ENCODE measurements at regions not wholly inside any gene's neighbourhood (a gene's known extent, or its start where the extent isn't known, plus 50 kb on each side); places are given as distances from the start of the nearest gene placed in this dataset.
"Not testable (repeated sequence)": the region's sequence is repeated elsewhere in the genome, so short reads cannot be mapped to it uniquely, and the experiment has no call there.

DNA sequence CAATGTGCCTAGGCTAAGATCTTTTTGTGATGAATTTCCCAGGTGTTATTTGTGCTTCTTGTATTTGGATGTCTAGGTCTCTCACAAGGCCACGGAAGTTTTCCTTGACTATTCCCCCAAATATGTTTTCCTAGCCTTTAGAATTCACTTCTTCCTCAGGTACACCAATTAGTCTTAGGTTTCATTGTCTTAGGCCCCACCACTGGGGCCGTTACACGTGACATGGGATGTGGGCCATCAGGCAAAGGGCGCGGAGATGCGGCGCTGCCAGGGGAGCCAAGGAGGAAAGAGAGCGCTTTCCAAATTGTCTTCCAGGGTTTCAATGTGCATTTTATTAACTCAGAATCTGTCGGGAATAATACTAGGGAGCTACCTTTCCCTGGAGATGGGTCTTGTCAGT is 1653.3 kb downstream of the SPATA31A7 start:
- DNase-seq (ENCODE audit: low spot score, unreplicated experiment); H3K9me3 Mint-ChIP-seq (ENCODE audit: low read depth); H3K4me1 Mint-ChIP-seq (ENCODE audit: low read depth); H3K4me3 Mint-ChIP-seq (ENCODE audit: low read depth); H3K36me3 Mint-ChIP-seq (ENCODE audit: insufficient read depth); H3K27ac Mint-ChIP-seq: not testable (repeated sequence)
- peaks cover 37% of the 10 kb centered on the region for H3K27me3 Mint-ChIP-seq

GRCh38 chr9:62843706-62844290 is 1654.0 kb downstream of the SPATA31A7 start:
- DNase-seq (ENCODE audit: low spot score, unreplicated experiment); H3K9me3 Mint-ChIP-seq (ENCODE audit: low read depth); H3K4me3 Mint-ChIP-seq (ENCODE audit: low read depth); H3K36me3 Mint-ChIP-seq (ENCODE audit: insufficient read depth); H3K4me1 Mint-ChIP-seq (ENCODE audit: low read depth); H3K27ac Mint-ChIP-seq: not testable (repeated sequence)
- peaks cover 34% of the 10 kb centered on the region for H3K27me3 Mint-ChIP-seq

- peaks cover 39% of the 10 kb centered on the region for H3K27me3 Mint-ChIP-seq
- not testable (repeated sequence) for DNase-seq (ENCODE audit: low spot score, unreplicated experiment); H3K36me3 Mint-ChIP-seq (ENCODE audit: insufficient read depth); H3K9me3 Mint-ChIP-seq (ENCODE audit: low read depth); H3K4me1 Mint-ChIP-seq (ENCODE audit: low read depth); H3K27ac Mint-ChIP-seq; H3K4me3 Mint-ChIP-seq (ENCODE audit: low read depth)
Measured at GRCh38 chr9:62844681-62845185, 1654.9 kb downstream of the SPATA31A7 start.

DNA sequence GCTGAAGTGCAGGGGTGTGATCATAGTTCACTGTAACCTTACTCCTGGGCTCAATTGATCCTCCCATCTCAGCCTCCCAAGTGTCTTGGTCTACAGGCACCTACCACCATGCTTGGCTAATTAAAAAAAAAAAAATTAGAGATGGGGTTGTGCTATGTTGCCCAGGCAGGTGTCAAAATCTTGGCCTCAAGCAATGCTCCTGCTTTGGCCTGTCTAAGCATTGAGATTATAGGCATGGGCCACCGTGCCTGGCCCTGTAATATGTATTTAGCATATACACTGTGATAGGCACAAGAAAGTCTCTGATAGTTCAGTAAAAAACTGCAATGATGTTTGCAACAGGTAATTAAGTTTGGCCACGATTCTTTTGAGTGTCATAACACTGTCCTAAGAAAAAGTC is 1658.4 kb downstream of the SPATA31A7 start:
- DNase-seq (ENCODE audit: low spot score, unreplicated experiment); H3K4me3 Mint-ChIP-seq (ENCODE audit: low read depth); H3K36me3 Mint-ChIP-seq (ENCODE audit: insufficient read depth); H3K4me1 Mint-ChIP-seq (ENCODE audit: low read depth); H3K27ac Mint-ChIP-seq; H3K9me3 Mint-ChIP-seq (ENCODE audit: low read depth): not testable (repeated sequence)
- H3K27me3 Mint-ChIP-seq = peaks cover 45% of the 10 kb centered on the region

GRCh38 chr9:62849991-62850390 is 1660.2 kb downstream of the SPATA31A7 start:
- H3K9me3 Mint-ChIP-seq (ENCODE audit: low read depth); H3K27ac Mint-ChIP-seq; H3K4me1 Mint-ChIP-seq (ENCODE audit: low read depth); H3K4me3 Mint-ChIP-seq (ENCODE audit: low read depth); DNase-seq (ENCODE audit: low spot score, unreplicated experiment); H3K36me3 Mint-ChIP-seq (ENCODE audit: insufficient read depth): not testable (repeated sequence)
- peaks cover 43% of the 10 kb centered on the region for H3K27me3 Mint-ChIP-seq

DNA sequence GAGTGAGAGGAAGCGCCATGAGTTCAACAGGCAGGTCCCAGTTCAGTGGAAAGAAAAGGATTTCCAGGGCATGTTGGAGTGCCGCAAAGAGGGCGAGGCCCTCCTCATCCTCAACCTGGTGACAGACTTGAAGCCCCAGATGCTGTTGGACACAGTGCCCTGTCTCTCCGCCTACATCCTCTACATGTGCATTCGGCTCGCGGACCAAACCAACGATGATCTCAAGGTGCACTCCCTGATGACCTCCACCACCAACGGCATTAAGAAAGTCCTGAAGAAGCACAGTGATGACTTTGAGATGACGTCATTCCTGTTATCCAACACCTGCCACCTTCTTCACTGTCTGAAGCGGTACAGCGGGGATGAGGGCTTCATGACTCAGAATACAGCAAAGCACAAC is 1667.4 kb downstream of the SPATA31A7 start:
- H3K4me1 Mint-ChIP-seq (ENCODE audit: low read depth); DNase-seq (ENCODE audit: low spot score, unreplicated experiment); H3K9me3 Mint-ChIP-seq (ENCODE audit: low read depth); H3K27ac Mint-ChIP-seq; H3K36me3 Mint-ChIP-seq (ENCODE audit: insufficient read depth); H3K4me3 Mint-ChIP-seq (ENCODE audit: low read depth): not testable (repeated sequence)
- peaks cover 53% of the 10 kb centered on the region for H3K27me3 Mint-ChIP-seq

- not testable (repeated sequence) for DNase-seq (ENCODE audit: low spot score, unreplicated experiment); H3K27ac Mint-ChIP-seq; H3K4me3 Mint-ChIP-seq (ENCODE audit: low read depth); H3K36me3 Mint-ChIP-seq (ENCODE audit: insufficient read depth); H3K4me1 Mint-ChIP-seq (ENCODE audit: low read depth); H3K9me3 Mint-ChIP-seq (ENCODE audit: low read depth)
- peaks cover 57% of the 10 kb centered on the region for H3K27me3 Mint-ChIP-seq
Measured at GRCh38 chr9:62858240-62858639, 1668.4 kb downstream of the SPATA31A7 start.

DNA sequence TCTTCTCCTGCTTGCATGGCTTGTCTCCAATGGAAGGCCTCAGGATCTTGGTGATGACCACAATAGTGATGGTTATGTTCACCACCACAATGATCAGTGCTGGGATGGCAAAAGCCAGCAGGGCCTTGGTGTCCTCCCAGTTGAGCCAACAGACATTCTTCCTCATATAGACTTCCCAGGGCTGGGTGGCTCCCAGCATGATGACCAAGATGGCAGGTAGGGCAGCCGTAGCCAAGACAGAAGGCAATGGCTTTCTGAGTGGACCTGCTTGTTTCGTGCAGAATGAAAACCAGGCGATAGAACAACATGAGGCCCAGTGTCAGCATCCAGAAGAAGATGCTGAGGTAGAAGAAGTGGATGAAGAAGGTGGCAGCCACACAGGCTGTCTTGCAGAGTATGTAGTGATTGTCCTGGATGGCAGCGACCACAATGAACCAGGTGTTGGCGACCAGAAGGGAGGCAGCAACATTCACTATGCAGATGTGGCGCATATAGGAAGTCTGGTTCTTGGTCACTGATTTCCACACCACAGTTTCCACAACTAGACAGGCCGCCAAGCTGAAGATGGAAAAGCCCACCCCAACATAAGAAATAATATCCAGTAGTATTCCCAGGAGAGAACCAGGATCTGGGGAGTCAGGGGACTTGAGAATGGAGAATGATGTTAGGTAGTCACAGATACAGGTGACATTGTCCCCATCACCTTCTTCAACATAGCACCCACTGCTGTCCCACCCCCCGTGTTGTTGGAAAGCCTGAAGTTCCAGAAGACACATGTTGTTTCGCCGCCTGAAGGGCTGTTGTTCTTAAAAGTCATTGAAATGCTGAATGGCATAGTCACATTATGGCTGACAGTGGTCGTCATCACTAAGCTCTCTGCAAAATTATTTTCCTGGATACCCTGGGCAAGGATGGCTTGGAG is 1671.4 kb downstream of the SPATA31A7 start:
- peaks cover 75% of the 10 kb centered on the region for H3K27me3 Mint-ChIP-seq
- not testable (repeated sequence) for H3K4me3 Mint-ChIP-seq (ENCODE audit: low read depth); H3K9me3 Mint-ChIP-seq (ENCODE audit: low read depth); DNase-seq (ENCODE audit: low spot score, unreplicated experiment); H3K36me3 Mint-ChIP-seq (ENCODE audit: insufficient read depth); H3K4me1 Mint-ChIP-seq (ENCODE audit: low read depth); H3K27ac Mint-ChIP-seq

DNA sequence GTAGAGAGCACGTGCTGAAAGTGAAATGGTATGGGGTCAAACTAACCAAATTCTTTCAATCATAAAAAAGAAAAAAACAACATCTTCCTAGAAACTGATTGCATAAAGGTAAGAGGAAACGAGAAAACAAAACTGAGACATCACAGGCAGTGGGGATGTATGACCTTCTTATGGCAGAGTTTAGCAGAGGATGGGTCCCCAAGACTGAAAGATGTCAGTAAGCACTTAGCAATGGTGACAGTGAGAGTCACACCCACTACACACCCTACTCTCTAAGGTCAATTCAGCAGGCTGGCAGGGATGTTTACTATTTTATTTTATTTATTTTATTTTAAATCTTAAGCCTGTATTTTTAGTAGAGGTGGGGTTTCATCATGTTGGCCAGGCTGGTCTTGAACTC is 1672.3 kb downstream of the SPATA31A7 start:
- H3K4me1 Mint-ChIP-seq (ENCODE audit: low read depth); H3K9me3 Mint-ChIP-seq (ENCODE audit: low read depth); H3K36me3 Mint-ChIP-seq (ENCODE audit: insufficient read depth); H3K27ac Mint-ChIP-seq; DNase-seq (ENCODE audit: low spot score, unreplicated experiment); H3K4me3 Mint-ChIP-seq (ENCODE audit: low read depth): not testable (repeated sequence)
- H3K27me3 Mint-ChIP-seq = peaks cover 79% of the 10 kb centered on the region

- DNase-seq (ENCODE audit: low spot score, unreplicated experiment); H3K4me3 Mint-ChIP-seq (ENCODE audit: low read depth); H3K27ac Mint-ChIP-seq; H3K36me3 Mint-ChIP-seq (ENCODE audit: insufficient read depth); H3K4me1 Mint-ChIP-seq (ENCODE audit: low read depth); H3K9me3 Mint-ChIP-seq (ENCODE audit: low read depth): not testable (repeated sequence)
- peaks cover 83% of the 10 kb centered on the region for H3K27me3 Mint-ChIP-seq
Measured at GRCh38 chr9:62863319-62863718, 1673.5 kb downstream of the SPATA31A7 start.

DNA sequence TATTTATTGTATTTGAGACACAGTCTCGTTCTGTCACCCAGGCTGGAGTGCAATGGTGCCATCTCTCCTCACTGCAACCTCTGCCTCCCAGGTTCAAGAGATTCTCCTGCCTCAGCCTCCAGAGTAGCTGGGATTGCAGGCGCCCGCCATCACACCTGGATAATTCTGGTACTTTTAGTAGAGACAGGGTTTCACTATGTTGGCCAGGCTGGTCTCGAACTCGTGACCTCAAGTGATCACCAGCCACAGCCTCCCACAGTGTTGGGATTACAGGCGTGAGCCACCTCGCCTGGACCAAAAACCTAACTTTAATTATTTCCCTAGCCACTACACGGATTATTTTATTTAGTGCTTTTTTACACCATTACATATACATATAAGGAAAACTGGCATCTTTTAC is 1674.0 kb downstream of the SPATA31A7 start:
- not testable (repeated sequence) for DNase-seq (ENCODE audit: low spot score, unreplicated experiment); H3K4me1 Mint-ChIP-seq (ENCODE audit: low read depth); H3K36me3 Mint-ChIP-seq (ENCODE audit: insufficient read depth); H3K4me3 Mint-ChIP-seq (ENCODE audit: low read depth); H3K9me3 Mint-ChIP-seq (ENCODE audit: low read depth); H3K27ac Mint-ChIP-seq
- peaks cover 86% of the 10 kb centered on the region for H3K27me3 Mint-ChIP-seq

DNA sequence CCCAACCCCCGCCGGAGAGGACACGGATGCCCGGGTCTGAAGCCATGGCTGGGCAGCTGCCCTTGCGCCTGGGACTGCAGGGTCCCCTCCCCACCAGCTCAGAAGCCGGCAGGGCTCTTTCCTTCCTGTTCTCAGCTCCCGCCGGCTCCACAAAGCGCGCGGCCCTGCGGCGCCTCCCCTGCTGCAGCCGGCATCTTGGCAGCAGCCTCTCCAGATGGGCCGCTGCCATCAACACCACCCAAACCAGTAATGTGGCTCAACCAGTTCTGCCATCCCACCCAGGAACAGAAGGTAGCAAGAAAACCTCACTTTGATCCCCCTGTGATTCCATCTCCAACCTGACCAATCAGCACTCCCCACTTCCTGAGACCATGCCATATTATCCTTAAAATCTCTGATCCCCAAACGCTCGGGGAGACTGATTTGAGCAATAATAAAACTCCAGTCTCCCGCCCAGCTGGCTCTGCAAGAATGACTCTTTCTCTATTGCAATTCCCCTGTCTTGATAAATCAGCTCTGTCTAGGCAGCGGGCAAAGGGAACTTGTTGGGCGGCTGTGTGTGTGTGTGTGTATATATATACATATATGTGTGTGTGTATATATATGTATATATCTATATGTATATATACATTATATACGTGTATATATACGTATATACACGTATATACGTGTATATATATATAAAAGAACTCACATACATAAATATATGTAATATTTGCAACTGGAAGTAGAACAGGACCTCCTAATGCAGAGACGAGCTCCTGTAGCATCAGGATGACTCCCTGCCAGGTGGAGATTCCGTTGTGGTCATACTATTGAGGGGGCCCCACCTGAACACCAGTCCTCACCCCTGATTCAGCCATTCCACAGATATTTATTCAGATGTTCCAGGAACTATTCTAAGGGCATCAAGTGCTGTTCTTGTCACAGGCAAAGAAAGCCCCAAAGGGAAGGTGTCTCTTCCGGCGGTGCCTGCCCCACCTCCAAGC is 1674.9 kb downstream of the SPATA31A7 start:
- not testable (repeated sequence) for H3K4me1 Mint-ChIP-seq (ENCODE audit: low read depth); H3K9me3 Mint-ChIP-seq (ENCODE audit: low read depth); DNase-seq (ENCODE audit: low spot score, unreplicated experiment); H3K27ac Mint-ChIP-seq; H3K36me3 Mint-ChIP-seq (ENCODE audit: insufficient read depth)
- Mint-ChIP-seq H3K27me3 (peaks cover 90% of the 10 kb centered on the region), H3K4me3 (ENCODE audit: low read depth) (peak overlapping the region; percentile 56)
